H1 (cell line): ENCODE measurements at regions not wholly inside any gene's neighbourhood (a gene's known extent, or its start where the extent isn't known, plus 50 kb on each side); places are given as distances from the start of the nearest gene placed in this dataset.

ENCODE experiments used
- BACH1 ChIP-seq: IDR thresholded peaks from 2 replicates; pipeline ENCODE4 v1.6.1; 2012; ENCODE audit warnings: low read length, improper control_type of control experiment
- TF ChIP-seq, protein P1 (sequence below): fragments of 300-600 bp; sonication (generic); IDR thresholded peaks from 2 replicates; pipeline ENCODE4 v1.7.1; 2012; ENCODE audit warnings: low read length, moderate library complexity, mild to moderate bottlenecking, inconsistent platforms; ENCODE audit not compliant: insufficient replicate concordance

DNA sequence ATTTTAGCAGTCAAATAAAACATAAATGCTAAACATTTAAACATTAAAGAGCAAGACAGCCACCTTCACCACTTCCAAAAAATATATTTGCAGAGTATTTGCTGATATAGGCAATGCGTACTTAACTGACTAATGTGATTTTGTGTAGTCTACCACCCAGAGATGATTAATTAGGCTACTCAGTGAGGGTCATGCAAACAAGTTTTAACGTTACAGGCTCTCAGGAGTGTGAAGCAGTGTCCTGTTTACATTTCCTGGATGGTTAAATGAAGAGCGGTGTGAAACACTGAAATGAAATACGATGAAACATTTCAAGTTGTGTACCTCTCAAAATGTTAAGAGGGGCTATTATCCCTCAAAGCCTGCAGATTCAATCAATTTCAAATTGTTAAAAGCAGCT, 165.8 kb upstream of the LRIG3 start (continued):
- TF ChIP-seq, protein P1, sequence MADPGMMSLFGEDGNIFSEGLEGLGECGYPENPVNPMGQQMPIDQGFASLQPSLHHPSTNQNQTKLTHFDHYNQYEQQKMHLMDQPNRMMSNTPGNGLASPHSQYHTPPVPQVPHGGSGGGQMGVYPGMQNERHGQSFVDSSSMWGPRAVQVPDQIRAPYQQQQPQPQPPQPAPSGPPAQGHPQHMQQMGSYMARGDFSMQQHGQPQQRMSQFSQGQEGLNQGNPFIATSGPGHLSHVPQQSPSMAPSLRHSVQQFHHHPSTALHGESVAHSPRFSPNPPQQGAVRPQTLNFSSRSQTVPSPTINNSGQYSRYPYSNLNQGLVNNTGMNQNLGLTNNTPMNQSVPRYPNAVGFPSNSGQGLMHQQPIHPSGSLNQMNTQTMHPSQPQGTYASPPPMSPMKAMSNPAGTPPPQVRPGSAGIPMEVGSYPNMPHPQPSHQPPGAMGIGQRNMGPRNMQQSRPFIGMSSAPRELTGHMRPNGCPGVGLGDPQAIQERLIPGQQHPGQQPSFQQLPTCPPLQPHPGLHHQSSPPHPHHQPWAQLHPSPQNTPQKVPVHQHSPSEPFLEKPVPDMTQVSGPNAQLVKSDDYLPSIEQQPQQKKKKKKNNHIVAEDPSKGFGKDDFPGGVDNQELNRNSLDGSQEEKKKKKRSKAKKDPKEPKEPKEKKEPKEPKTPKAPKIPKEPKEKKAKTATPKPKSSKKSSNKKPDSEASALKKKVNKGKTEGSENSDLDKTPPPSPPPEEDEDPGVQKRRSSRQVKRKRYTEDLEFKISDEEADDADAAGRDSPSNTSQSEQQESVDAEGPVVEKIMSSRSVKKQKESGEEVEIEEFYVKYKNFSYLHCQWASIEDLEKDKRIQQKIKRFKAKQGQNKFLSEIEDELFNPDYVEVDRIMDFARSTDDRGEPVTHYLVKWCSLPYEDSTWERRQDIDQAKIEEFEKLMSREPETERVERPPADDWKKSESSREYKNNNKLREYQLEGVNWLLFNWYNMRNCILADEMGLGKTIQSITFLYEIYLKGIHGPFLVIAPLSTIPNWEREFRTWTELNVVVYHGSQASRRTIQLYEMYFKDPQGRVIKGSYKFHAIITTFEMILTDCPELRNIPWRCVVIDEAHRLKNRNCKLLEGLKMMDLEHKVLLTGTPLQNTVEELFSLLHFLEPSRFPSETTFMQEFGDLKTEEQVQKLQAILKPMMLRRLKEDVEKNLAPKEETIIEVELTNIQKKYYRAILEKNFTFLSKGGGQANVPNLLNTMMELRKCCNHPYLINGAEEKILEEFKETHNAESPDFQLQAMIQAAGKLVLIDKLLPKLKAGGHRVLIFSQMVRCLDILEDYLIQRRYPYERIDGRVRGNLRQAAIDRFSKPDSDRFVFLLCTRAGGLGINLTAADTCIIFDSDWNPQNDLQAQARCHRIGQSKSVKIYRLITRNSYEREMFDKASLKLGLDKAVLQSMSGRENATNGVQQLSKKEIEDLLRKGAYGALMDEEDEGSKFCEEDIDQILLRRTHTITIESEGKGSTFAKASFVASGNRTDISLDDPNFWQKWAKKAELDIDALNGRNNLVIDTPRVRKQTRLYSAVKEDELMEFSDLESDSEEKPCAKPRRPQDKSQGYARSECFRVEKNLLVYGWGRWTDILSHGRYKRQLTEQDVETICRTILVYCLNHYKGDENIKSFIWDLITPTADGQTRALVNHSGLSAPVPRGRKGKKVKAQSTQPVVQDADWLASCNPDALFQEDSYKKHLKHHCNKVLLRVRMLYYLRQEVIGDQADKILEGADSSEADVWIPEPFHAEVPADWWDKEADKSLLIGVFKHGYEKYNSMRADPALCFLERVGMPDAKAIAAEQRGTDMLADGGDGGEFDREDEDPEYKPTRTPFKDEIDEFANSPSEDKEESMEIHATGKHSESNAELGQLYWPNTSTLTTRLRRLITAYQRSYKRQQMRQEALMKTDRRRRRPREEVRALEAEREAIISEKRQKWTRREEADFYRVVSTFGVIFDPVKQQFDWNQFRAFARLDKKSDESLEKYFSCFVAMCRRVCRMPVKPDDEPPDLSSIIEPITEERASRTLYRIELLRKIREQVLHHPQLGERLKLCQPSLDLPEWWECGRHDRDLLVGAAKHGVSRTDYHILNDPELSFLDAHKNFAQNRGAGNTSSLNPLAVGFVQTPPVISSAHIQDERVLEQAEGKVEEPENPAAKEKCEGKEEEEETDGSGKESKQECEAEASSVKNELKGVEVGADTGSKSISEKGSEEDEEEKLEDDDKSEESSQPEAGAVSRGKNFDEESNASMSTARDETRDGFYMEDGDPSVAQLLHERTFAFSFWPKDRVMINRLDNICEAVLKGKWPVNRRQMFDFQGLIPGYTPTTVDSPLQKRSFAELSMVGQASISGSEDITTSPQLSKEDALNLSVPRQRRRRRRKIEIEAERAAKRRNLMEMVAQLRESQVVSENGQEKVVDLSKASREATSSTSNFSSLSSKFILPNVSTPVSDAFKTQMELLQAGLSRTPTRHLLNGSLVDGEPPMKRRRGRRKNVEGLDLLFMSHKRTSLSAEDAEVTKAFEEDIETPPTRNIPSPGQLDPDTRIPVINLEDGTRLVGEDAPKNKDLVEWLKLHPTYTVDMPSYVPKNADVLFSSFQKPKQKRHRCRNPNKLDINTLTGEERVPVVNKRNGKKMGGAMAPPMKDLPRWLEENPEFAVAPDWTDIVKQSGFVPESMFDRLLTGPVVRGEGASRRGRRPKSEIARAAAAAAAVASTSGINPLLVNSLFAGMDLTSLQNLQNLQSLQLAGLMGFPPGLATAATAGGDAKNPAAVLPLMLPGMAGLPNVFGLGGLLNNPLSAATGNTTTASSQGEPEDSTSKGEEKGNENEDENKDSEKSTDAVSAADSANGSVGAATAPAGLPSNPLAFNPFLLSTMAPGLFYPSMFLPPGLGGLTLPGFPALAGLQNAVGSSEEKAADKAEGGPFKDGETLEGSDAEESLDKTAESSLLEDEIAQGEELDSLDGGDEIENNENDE = no peak
- TF ChIP-seq BACH1 = no peak
